ENCODE measurements at regions not wholly inside any gene's neighbourhood (a gene's known extent, or its start where the extent isn't known, plus 50 kb on each side); places are given as distances from the start of the nearest gene placed in this dataset.

DNA sequence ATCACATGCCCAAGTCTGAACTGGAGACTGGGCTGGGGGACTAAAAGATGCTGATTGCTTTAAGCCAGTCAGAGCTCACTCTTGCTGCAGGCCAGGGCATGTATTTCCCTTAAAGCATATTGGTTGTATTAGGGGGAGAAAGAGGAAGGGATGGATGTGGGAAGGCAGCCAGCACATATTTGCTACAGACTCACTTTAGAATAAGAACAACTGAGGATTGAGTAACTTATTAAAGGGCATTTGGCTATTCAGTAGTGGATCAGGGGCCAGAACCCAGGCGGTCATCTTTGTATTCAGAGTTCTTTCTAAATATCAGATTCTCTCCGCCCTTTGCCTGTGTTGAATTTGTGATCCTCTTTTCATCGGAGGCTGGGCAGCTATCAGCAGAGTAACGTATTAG lies 231.7 kb downstream of the HAPSTR1 start:
- TF ChIP-seq EP300 (IDR thresholded peaks at IDR 0.05; ENCODE audit: borderline replicate concordance) = no peak
- no peak for TF ChIP-seq TAF1 (IDR thresholded peaks at IDR 0.05; ENCODE audit: low read depth)
- no peak for TF ChIP-seq NFIC (IDR thresholded peaks at IDR 0.05)
- TF ChIP-seq RAD21 (IDR thresholded peaks at IDR 0.05; ENCODE audit: low read depth) = no peak
- TF ChIP-seq YY1 (IDR thresholded peaks at IDR 0.05; ENCODE audit: low read depth) = no peak
- no peak for TF ChIP-seq CEBPB (IDR thresholded peaks at IDR 0.05)
- no peak for TF ChIP-seq REST (IDR thresholded peaks at IDR 0.05; ENCODE audit: low read depth)
- TF ChIP-seq, protein P1, sequence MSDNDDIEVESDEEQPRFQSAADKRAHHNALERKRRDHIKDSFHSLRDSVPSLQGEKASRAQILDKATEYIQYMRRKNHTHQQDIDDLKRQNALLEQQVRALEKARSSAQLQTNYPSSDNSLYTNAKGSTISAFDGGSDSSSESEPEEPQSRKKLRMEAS (IDR thresholded peaks at IDR 0.05) = no peak
- TF ChIP-seq, protein P2, sequence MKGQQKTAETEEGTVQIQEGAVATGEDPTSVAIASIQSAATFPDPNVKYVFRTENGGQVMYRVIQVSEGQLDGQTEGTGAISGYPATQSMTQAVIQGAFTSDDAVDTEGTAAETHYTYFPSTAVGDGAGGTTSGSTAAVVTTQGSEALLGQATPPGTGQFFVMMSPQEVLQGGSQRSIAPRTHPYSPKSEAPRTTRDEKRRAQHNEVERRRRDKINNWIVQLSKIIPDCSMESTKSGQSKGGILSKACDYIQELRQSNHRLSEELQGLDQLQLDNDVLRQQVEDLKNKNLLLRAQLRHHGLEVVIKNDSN (IDR thresholded peaks at IDR 0.05) = no peak
- TF ChIP-seq FOXM1 (IDR thresholded peaks at IDR 0.05; ENCODE audit: borderline replicate concordance, low read depth) = no peak
- no peak for TF ChIP-seq ZBTB7A (IDR thresholded peaks at IDR 0.05; ENCODE audit: low read depth)
- TF ChIP-seq EGR1 (IDR thresholded peaks at IDR 0.05) = no peak
- no peak for TF ChIP-seq TCF12 (IDR thresholded peaks at IDR 0.05; ENCODE audit: low read depth)

Data from Ishikawa (cell line).